GM21619 (cell line): ENCODE measurements at regions not wholly inside any gene's neighbourhood (a gene's known extent, or its start where the extent isn't known, plus 50 kb on each side); places are given as distances from the start of the nearest gene placed in this dataset.
"Not testable (repeated sequence)": the region's sequence is repeated elsewhere in the genome, so short reads cannot be mapped to it uniquely, and the experiment has no call there.

Experiments
- ATAC-seq: cut with Tn5 transposase; IDR thresholded peaks from one replicate; pipeline ENCODE4 v1.9.1; 2021; ENCODE audit not compliant: unreplicated experiment

DNA sequence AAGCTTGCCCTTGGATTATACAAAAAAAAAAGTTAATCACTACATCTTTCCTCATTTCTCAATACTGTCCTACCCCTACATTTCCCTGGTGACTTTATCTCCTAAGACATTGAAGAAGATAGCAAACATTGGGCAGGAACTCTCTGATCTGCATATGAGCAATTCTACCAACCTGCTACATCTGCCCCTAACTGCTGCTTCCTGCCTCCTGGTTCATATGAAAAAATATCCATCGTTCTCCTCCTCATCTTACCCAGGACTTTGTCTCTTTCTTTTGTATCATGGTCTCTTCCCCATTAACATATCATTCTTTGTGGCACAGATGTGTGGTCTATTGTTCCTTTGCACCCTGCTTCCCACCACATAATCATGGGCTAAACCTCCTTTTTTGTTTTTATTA, 139.7 kb upstream of the PCGF5 start:
- no peak for ATAC-seq

GRCh38 chr10:91082447-91082846, 138.0 kb upstream of the PCGF5 start:
- ATAC-seq, result no peak

GRCh38 chr10:91088300-91089140, 131.9 kb upstream of the PCGF5 start:
- ATAC-seq, result no peak

GRCh38 chr10:91090761-91091529, 129.5 kb upstream of the PCGF5 start:
- ATAC-seq, result no peak

DNA sequence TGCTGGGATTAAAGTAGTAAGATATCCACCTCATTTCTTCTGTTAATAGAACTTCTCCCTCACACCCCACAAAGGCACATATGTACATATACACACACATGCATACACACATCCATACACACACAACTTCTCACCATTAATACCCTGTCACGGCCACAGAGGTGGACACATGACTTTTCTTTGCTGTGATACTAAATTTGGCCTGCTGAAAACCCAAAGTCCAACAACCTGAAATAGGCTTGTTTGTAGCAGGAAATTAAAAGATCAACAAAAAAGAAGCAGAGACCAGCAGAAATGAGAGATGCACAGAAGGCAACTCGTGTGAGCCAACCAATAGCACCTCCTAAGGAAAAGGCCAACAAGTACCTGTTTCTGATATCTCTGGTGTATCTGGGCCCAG, 128.7 kb upstream of the PCGF5 start:
- ATAC-seq, result no peak

GRCh38 chr10:91096274-91096673, 124.2 kb upstream of the PCGF5 start:
- no peak for ATAC-seq

- ATAC-seq, result no peak
Observed at GRCh38 chr10:91097313-91097712, 123.2 kb upstream of the PCGF5 start.

GRCh38 chr10:91098021-91098420, 122.4 kb upstream of the PCGF5 start:
- ATAC-seq, result not testable (repeated sequence)

DNA sequence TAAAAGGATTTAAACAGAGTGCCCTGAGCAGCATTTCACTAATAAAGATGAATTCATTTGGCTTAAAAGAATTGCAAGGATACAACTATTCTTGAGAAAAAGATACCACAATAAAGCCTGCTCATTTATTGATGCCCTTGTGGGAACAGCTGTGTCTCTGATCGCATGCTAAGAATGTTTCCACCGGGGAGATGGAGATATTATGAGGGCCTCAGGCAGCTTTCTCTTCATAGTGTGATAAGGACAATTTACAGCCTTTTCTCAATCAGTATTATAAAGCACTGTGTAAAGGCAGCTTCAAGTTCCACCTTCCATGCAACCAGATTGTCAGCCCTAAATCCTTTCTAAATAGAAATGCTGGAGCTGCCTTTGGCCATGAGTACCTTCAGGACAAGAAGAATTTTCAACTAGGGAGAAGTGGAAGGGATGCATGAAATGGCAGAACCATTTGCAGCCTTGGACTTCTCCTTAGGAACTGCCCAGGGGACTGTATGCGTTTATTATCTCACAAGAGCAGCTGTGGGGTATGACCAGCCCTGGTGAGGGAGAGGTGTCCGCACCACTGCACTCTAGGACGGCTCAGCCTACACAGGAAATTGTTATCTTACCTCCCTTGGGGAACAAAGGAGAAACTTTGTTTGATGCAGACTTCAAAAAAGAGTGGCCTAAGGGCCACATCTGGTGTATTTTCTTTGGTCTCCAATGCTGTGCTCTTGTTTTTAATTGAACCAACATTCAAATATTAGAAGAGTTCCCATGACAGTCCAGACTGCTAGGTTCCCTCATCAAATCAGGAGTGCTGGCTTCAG, 116.9 kb upstream of the PCGF5 start:
- ATAC-seq, result peak; percentile 80

GRCh38 chr10:91104193-91105041, 116.0 kb upstream of the PCGF5 start:
- ATAC-seq, result no peak

DNA sequence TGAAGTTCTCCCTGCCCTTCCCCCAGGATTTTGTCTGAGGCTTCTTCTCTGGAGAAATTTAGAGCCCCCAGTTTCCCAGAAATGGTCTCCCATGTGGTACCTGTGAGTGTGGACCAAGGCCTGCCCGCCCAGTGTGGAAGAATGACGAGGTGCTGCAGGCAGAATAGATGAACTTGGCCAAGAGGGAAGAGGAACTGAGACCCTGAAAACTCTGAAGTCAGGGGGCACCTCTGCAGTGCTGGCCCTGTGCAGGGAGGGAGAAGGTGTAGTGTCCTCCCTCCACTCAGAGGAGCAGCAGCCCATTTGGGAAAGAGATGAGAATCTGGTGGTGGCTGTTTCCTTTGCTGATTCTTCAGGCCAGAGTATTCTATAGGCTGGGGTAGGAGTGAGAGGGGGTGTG, 115.2 kb upstream of the PCGF5 start:
- no peak for ATAC-seq

- ATAC-seq, result no peak
Observed at GRCh38 chr10:91108820-91109219, 111.6 kb upstream of the PCGF5 start.

GRCh38 chr10:91111060-91111459, 109.4 kb upstream of the PCGF5 start:
- no peak for ATAC-seq

DNA sequence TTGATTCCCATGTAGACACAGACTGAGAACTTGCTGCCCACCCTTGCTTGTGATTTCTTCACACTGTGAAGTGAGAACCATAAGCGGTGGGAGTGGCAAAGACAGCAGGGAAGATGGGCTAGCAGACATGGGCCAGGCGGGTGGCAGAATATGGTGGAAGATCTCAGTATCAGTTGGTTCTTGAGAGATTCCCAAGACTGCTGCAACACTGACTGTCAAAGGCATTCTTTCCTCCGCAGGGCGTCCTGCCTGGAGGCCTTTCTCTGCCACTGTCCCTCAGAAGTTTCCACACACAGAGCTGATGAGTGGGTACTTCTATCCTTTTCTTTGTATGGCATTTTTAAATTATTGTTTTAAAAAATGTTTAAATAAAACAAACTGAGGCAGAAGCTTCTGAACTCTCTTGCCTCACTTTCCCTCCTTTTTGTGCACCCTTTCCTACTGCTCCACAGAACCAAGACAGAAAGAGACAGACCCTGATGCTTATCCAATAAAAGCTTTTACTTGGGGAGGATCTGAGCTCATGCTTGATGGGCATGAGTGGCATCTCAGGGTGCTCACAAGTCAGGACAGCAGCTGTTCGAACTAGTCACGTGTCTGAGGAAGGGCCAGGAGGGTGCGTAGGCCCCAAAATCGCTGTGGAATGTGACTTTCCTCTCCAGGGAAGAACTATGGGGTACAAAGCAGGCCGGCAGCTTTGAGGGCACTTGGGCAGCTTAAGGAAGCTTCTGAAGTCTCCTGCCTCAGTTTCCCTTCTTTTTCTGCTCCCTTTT, 104.7 kb upstream of the PCGF5 start:
- ATAC-seq, result no peak

- no peak for ATAC-seq
Observed at GRCh38 chr10:91117505-91117904, 103.0 kb upstream of the PCGF5 start.

- ATAC-seq, result no peak
Observed at GRCh38 chr10:91120348-91120747, 100.1 kb upstream of the PCGF5 start.

DNA sequence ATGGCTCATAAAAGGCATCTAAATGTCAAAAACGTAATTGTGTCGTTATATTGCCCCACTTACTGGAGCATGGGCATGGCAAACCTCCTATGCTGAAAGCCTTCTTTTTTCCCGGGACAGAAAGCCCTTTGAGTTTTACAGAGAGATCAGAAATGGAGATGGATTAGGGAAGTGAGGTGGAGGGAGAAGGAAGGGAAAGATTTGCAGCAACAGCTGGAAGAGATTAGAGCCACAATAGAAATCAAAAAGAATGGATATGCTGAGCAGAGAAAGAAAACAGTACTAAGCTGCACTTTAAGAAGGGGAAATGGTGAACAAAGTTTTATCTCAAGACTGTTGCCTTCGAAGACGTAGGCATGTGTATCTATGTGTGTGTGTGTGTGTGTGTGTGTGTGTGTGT, 97.2 kb upstream of the PCGF5 start:
- no peak for ATAC-seq

DNA sequence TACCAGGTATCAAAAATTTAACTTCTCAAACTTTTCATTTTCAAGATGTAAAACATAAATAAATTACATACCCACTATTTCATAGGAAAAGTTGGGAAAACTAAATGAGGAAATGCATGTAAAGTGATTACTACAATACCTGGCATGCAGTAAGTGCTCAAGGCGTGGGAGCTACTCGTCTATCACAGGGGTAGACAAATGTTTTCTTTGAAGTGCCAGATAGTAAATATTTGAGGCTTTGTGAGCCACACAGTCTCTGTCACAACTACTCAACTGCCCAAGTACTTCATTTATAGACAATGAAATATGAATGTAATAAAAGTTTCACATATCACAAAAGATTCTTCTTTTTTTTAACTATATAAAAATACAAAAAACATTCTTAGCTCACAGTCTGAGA, 96.4 kb upstream of the PCGF5 start:
- ATAC-seq, result no peak

GRCh38 chr10:91126471-91126870, 94.0 kb upstream of the PCGF5 start:
- no peak for ATAC-seq
